ENCODE measurements at regions not wholly inside any gene's neighbourhood (a gene's known extent, or its start where the extent isn't known, plus 50 kb on each side); places are given as distances from the start of the nearest gene placed in this dataset.

DNA sequence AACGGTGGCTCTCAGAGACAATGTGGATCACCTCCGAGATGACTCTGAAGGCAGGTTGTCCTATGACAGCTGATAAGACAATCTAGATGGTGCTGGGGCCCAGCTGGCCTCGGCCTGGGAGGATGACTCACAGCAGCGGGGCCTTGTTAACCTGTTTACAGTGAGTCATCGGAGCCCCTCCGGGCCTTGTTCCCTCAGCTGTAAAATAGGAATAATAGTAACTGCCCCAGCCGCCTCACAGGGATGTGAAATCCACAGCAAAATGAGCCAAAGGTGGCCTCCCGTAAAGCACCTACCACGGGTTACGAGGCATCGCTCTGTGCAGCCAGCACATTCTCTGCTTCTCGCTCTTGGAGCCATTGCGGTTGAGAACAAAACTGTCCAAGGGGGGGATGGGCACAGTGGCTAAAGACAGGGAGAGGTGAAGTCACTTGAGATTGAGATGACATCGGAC is 88.6 kb upstream of the RASGRF1 start:
- Histone ChIP-seq H3K9me2 (ENCODE audit: insufficient read depth) (no peaks in the 10 kb centered on the region), H3K4me1 (replicated peaks; ENCODE audit: insufficient read depth) (peaks cover 20% of the 10 kb centered on the region), H3K9me3 (ENCODE audit: insufficient read depth, low read depth) (no peaks in the 10 kb centered on the region), H3K36me3 (ENCODE audit: low read depth) (no peaks in the 10 kb centered on the region), H3F3A (ENCODE audit: insufficient read depth, low read depth) (peaks cover 1% of the 10 kb centered on the region; the same call in 1 of the 2 replicates), H3K4me2 (peak overlapping the region; percentile 35), H3K4me3 (no peak overlapping the region), H3K27ac (no peak overlapping the region), H2AFZ (no peak overlapping the region), H4K20me1 (ENCODE audit: insufficient read depth) (no peaks in the 10 kb centered on the region), H3K79me2 (ENCODE audit: low read depth) (no peaks in the 10 kb centered on the region), H3K27me3 (ENCODE audit: insufficient read depth, low read depth) (no peaks in the 10 kb centered on the region)
- intact Hi-C loops (cut with micrococcal nuclease; ENCODE audit: unreplicated experiment): no loop called here
- ChIA-PET CTCF (no interaction called here), POLR2A (ENCODE audit: unreplicated experiment) (no interaction called here)
- BruUV-seq (replicated peaks): no TSS peak
- no peak for TF ChIP-seq EZH2 (IDR thresholded peaks at IDR 0.05; ENCODE audit: low read depth)
- TF ChIP-seq, protein P1, sequence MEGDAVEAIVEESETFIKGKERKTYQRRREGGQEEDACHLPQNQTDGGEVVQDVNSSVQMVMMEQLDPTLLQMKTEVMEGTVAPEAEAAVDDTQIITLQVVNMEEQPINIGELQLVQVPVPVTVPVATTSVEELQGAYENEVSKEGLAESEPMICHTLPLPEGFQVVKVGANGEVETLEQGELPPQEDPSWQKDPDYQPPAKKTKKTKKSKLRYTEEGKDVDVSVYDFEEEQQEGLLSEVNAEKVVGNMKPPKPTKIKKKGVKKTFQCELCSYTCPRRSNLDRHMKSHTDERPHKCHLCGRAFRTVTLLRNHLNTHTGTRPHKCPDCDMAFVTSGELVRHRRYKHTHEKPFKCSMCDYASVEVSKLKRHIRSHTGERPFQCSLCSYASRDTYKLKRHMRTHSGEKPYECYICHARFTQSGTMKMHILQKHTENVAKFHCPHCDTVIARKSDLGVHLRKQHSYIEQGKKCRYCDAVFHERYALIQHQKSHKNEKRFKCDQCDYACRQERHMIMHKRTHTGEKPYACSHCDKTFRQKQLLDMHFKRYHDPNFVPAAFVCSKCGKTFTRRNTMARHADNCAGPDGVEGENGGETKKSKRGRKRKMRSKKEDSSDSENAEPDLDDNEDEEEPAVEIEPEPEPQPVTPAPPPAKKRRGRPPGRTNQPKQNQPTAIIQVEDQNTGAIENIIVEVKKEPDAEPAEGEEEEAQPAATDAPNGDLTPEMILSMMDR (conservative IDR thresholded peaks at IDR 0.05): no peak
- peak; percentile 68 to 86 for DNase-seq

DNA sequence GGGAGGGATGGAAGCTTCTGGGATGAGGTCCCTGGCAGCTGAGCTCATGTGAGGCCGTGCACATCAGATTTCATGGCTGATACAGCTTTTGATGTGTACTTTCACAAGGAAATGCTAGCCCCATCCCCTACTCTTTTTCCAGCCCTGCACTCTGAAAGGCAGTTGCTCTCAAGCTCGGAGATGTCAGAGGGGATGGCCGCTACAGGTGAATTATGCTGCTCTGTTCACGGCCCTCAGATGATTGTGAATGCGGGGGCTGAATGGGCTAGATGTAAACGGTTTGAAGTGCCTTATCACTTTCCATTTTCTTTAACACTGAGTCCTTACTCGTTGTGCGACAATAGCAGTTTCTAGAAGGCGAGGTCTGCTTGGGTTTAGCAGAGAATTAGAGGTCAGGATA is 88.0 kb upstream of the RASGRF1 start:
- no peak overlapping the region for H2AFZ ChIP-seq
- no peak overlapping the region for H3K4me3 ChIP-seq
- ChIA-PET POLR2A (ENCODE audit: unreplicated experiment) (no interaction called here), CTCF (no interaction called here)
- no peaks in the 10 kb centered on the region for H3K9me3 ChIP-seq (ENCODE audit: insufficient read depth, low read depth)
- TF ChIP-seq, protein P1 (conservative IDR thresholded peaks at IDR 0.05): no peak
- no peak for TF ChIP-seq EZH2 (IDR thresholded peaks at IDR 0.05; ENCODE audit: low read depth)
- peak overlapping the region; percentile 35 for H3K4me2 ChIP-seq
- no peaks in the 10 kb centered on the region for H3K9me2 ChIP-seq (ENCODE audit: insufficient read depth)
- no peaks in the 10 kb centered on the region for H3K79me2 ChIP-seq (ENCODE audit: low read depth)
- no peak overlapping the region for H3K27ac ChIP-seq
- no peak for DNase-seq
- BruUV-seq (replicated peaks): no TSS peak
- peaks cover 25% of the 10 kb centered on the region for H3K4me1 ChIP-seq (replicated peaks; ENCODE audit: insufficient read depth)
- H3K36me3 ChIP-seq (ENCODE audit: low read depth): no peaks in the 10 kb centered on the region
- H4K20me1 ChIP-seq (ENCODE audit: insufficient read depth): no peaks in the 10 kb centered on the region
- H3K27me3 ChIP-seq (ENCODE audit: insufficient read depth, low read depth): no peaks in the 10 kb centered on the region
- intact Hi-C loops (cut with micrococcal nuclease; ENCODE audit: unreplicated experiment): no loop called here
- peaks cover 6% of the 10 kb centered on the region; the same call in 1 of the 2 replicates for H3F3A ChIP-seq (ENCODE audit: insufficient read depth, low read depth)

- intact Hi-C loops (cut with micrococcal nuclease; ENCODE audit: unreplicated experiment): no loop called here
- Histone ChIP-seq H3K27me3 (ENCODE audit: insufficient read depth, low read depth) (no peaks in the 10 kb centered on the region), H3K9me3 (ENCODE audit: insufficient read depth, low read depth) (no peaks in the 10 kb centered on the region), H3K27ac (no peak overlapping the region), H3K4me1 (replicated peaks; ENCODE audit: insufficient read depth) (peaks cover 38% of the 10 kb centered on the region), H3F3A (ENCODE audit: insufficient read depth, low read depth) (peaks cover 6% of the 10 kb centered on the region; the same call in 1 of the 2 replicates), H3K4me2 (no peak overlapping the region), H2AFZ (no peak overlapping the region), H4K20me1 (ENCODE audit: insufficient read depth) (no peaks in the 10 kb centered on the region), H3K79me2 (ENCODE audit: low read depth) (no peaks in the 10 kb centered on the region), H3K4me3 (no peak overlapping the region), H3K36me3 (ENCODE audit: low read depth) (no peaks in the 10 kb centered on the region), H3K9me2 (ENCODE audit: insufficient read depth) (no peaks in the 10 kb centered on the region)
- BruUV-seq (replicated peaks): no TSS peak
- no peak for TF ChIP-seq EZH2 (IDR thresholded peaks at IDR 0.05; ENCODE audit: low read depth)
- TF ChIP-seq, protein P1 (conservative IDR thresholded peaks at IDR 0.05): no peak
- ChIA-PET POLR2A (ENCODE audit: unreplicated experiment) (no interaction called here), CTCF (no interaction called here)
- DNase-seq: no peak
Measured at GRCh38 chr15:79176151-79176550, 85.6 kb upstream of the RASGRF1 start.
